ENCODE measurements at regions not wholly inside any gene's neighbourhood (a gene's known extent, or its start where the extent isn't known, plus 50 kb on each side); places are given as distances from the start of the nearest gene placed in this dataset.

DNA sequence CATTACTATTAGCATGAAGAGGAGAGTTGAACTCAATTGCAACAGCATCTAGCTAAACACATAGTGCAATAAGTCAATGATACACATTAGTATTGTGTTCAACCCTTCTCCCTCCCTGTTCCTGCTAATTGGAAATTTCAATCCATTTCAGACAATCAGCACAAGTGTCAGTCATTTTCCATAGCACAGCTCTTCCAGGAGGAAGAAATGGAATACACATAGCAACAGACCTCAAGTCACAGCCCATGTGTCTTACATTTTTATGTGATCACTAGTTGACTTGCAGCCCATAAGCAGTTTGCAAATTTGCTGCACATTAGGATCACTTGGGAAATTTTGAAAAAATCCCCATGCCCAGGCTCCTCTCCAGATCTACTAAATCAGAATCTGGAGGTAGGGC is 636.9 kb downstream of the TLE4 start:
- Histone ChIP-seq H4K20me1 (ENCODE audit: control insufficient read depth, insufficient read depth, low read depth, low read length) (no peaks in the 10 kb centered on the region), H3K4me3 (ENCODE audit: low read length) (no peak overlapping the region), H3F3A (ENCODE audit: control insufficient read depth, insufficient read depth) (no peaks in the 10 kb centered on the region), H3K9me2 (replicated peaks; ENCODE audit: control insufficient read depth, low read length) (no peaks in the 10 kb centered on the region), H3K27ac (ENCODE audit: low read depth, low read length) (no peak overlapping the region), H3K4me2 (ENCODE audit: low read length) (no peak overlapping the region), H3K27me3 (ENCODE audit: control insufficient read depth, low read length) (no peaks in the 10 kb centered on the region), H3K36me3 (ENCODE audit: control insufficient read depth, low read length) (no peaks in the 10 kb centered on the region), H3K4me1 (ENCODE audit: control insufficient read depth, low read length) (no peaks in the 10 kb centered on the region), H3K9me3 (ENCODE audit: control insufficient read depth, insufficient read depth, low read length) (no peaks in the 10 kb centered on the region; the same call in 1 of the 2 replicates), H3K79me2 (ENCODE audit: control insufficient read depth, low read length) (no peaks in the 10 kb centered on the region)
- TF ChIP-seq EZH2phosphoT487 (IDR thresholded peaks at IDR 0.05; ENCODE audit: borderline replicate concordance, low read length) (no peak), CTCF (IDR thresholded peaks at IDR 0.05; ENCODE audit: low read depth, low read length, poor library complexity, severe bottlenecking) (no peak)

- Histone ChIP-seq H3K4me3 (ENCODE audit: low read length) (no peak overlapping the region), H3K9me2 (replicated peaks; ENCODE audit: control insufficient read depth, low read length) (no peaks in the 10 kb centered on the region), H3F3A (ENCODE audit: control insufficient read depth, insufficient read depth) (no peaks in the 10 kb centered on the region), H4K20me1 (ENCODE audit: control insufficient read depth, insufficient read depth, low read depth, low read length) (no peaks in the 10 kb centered on the region), H3K4me2 (ENCODE audit: low read length) (no peak overlapping the region), H3K79me2 (ENCODE audit: control insufficient read depth, low read length) (no peaks in the 10 kb centered on the region), H3K27me3 (ENCODE audit: control insufficient read depth, low read length) (no peaks in the 10 kb centered on the region), H3K9me3 (ENCODE audit: control insufficient read depth, insufficient read depth, low read length) (no peaks in the 10 kb centered on the region), H3K27ac (ENCODE audit: low read depth, low read length) (no peak overlapping the region), H3K36me3 (ENCODE audit: control insufficient read depth, low read length) (no peaks in the 10 kb centered on the region), H3K4me1 (ENCODE audit: control insufficient read depth, low read length) (no peaks in the 10 kb centered on the region)
- TF ChIP-seq EZH2phosphoT487 (IDR thresholded peaks at IDR 0.05; ENCODE audit: borderline replicate concordance, low read length), result no peak
- no peak for TF ChIP-seq CTCF (IDR thresholded peaks at IDR 0.05; ENCODE audit: low read depth, low read length, poor library complexity, severe bottlenecking)
These were observed 632.3 kb downstream of the TLE4 start for GRCh38 chr9:80204054-80204453.

GRCh38 chr9:80197661-80198060 is 625.9 kb downstream of the TLE4 start:
- H3K9me3 ChIP-seq (ENCODE audit: control insufficient read depth, insufficient read depth, low read length), result no peaks in the 10 kb centered on the region
- no peaks in the 10 kb centered on the region for H3K36me3 ChIP-seq (ENCODE audit: control insufficient read depth, low read length)
- no peaks in the 10 kb centered on the region for H3K9me2 ChIP-seq (replicated peaks; ENCODE audit: control insufficient read depth, low read length)
- TF ChIP-seq CTCF (IDR thresholded peaks at IDR 0.05; ENCODE audit: low read depth, low read length, poor library complexity, severe bottlenecking), result no peak
- no peak for TF ChIP-seq EZH2phosphoT487 (IDR thresholded peaks at IDR 0.05; ENCODE audit: borderline replicate concordance, low read length)
- H3K27me3 ChIP-seq (ENCODE audit: control insufficient read depth, low read length), result no peaks in the 10 kb centered on the region
- H3K4me2 ChIP-seq (ENCODE audit: low read length), result no peak overlapping the region
- no peak overlapping the region for H3K27ac ChIP-seq (ENCODE audit: low read depth, low read length)
- no peaks in the 10 kb centered on the region for H3K4me1 ChIP-seq (ENCODE audit: control insufficient read depth, low read length)
- no peaks in the 10 kb centered on the region for H4K20me1 ChIP-seq (ENCODE audit: control insufficient read depth, insufficient read depth, low read depth, low read length)
- no peaks in the 10 kb centered on the region for H3F3A ChIP-seq (ENCODE audit: control insufficient read depth, insufficient read depth)
- no peaks in the 10 kb centered on the region for H3K79me2 ChIP-seq (ENCODE audit: control insufficient read depth, low read length)
- H3K4me3 ChIP-seq (ENCODE audit: low read length), result no peak overlapping the region

DNA sequence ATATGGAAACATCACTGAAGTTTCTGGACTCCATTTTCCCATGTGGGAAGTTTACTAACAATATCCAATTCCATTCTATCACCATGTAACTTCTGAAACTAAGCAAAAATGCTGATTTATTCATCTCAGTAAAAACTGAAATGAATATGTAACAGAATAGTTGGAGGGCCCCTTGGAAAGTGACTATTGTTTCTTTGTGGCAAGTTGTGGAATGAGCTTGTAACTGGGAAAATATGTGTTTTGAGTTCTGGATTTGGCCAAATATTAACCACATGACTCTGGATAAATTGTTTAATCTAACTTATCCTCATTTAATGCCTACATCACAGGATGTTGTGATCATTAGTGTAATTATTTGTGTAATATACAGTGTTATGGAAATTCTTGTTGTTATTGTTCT is 619.3 kb downstream of the TLE4 start:
- TF ChIP-seq EZH2phosphoT487 (IDR thresholded peaks at IDR 0.05; ENCODE audit: borderline replicate concordance, low read length) (no peak), CTCF (IDR thresholded peaks at IDR 0.05; ENCODE audit: low read depth, low read length, poor library complexity, severe bottlenecking) (no peak)
- Histone ChIP-seq H3K4me1 (ENCODE audit: control insufficient read depth, low read length) (no peaks in the 10 kb centered on the region), H3K9me2 (replicated peaks; ENCODE audit: control insufficient read depth, low read length) (no peaks in the 10 kb centered on the region; the same call in 1 of the 2 replicates), H3K27me3 (ENCODE audit: control insufficient read depth, low read length) (no peaks in the 10 kb centered on the region), H3K27ac (ENCODE audit: low read depth, low read length) (no peak overlapping the region), H3K4me3 (ENCODE audit: low read length) (no peak overlapping the region), H3K36me3 (ENCODE audit: control insufficient read depth, low read length) (no peaks in the 10 kb centered on the region), H4K20me1 (ENCODE audit: control insufficient read depth, insufficient read depth, low read depth, low read length) (no peaks in the 10 kb centered on the region), H3K9me3 (ENCODE audit: control insufficient read depth, insufficient read depth, low read length) (no peaks in the 10 kb centered on the region), H3K79me2 (ENCODE audit: control insufficient read depth, low read length) (no peaks in the 10 kb centered on the region), H3F3A (ENCODE audit: control insufficient read depth, insufficient read depth) (no peaks in the 10 kb centered on the region), H3K4me2 (ENCODE audit: low read length) (no peak overlapping the region)
